ENCODE measurements at regions not wholly inside any gene's neighbourhood (a gene's known extent, or its start where the extent isn't known, plus 50 kb on each side); places are given as distances from the start of the nearest gene placed in this dataset.

DNA sequence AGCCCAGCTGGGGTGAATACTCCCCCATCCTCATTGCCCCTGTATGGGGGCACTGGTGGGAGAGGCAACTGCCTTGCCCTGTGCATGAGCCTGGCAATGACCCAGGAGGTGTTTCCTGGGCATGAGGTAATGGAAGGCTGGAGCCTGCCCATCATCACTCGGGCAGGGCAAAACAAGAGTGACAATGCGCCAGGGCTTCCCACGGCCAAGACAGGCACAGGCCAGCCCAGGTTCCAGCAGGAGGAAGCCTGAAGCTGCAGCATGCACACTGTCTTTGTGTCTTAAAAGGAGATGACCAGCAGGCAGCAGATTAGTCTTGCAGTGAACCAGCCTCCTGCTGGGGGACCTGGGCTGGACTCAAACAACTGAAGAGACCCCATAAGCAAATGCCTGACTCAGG, 92.2 kb upstream of the SMIM23 start:
- DNase-seq: no peak

GRCh38 chr5:171695804-171696203, 89.8 kb upstream of the SMIM23 start:
- no peak for DNase-seq

- DNase-seq: no peak
Observed at GRCh38 chr5:171697221-171698102, 88.2 kb upstream of the SMIM23 start.

DNA sequence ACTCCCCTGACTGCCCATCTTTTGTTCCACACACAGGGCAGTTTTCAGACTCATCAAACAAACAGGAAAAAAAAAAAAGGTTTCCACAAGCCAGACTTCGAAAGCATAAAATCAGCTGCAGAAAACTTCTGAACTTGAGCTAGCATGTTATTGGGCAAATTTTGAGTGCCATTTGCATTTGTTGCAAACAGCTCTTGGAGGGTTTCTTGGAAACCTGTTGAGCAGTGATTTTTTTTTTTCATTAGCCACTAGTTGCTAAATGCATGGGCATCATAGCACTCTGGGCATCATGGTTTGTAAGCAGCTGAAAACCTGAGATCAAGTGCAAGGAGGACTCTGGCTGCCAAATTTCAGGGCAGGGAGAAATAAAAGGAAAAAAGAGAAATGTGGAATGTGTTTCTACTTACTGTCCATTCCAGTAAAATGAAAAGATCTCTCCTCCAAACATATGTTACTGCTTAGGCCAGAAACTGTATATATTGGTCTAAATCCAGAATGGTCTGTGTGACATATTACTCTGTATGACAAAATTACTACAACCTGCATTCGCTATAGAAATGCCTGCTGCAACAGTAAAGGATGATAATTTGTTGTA, 85.2 kb upstream of the SMIM23 start:
- no peak for DNase-seq

DNA sequence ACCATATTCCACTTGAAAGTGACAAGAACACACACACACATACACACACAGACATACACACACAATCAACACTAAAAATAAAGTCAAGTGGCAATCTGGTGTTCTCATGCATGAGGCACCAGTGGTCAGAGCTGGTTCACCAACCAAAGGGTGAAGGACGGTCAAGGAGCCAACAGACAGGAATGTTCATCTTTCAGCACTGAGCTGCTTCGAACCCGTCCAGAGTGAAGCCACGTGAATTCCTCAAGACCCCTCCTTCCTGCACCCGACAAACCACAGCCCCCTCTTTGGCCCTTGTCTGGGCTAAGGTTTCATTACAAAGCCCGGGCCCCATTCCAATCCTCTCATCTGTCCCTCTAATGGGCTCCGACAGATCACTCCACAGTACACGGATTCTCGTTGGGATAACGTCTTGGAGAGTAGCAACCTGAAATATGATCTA, 84.5 kb upstream of the SMIM23 start:
- no peak for DNase-seq

GRCh38 chr5:171702135-171702770, 83.4 kb upstream of the SMIM23 start:
- no peak for DNase-seq

- no peak for DNase-seq
Observed at GRCh38 chr5:171703146-171703545, 82.5 kb upstream of the SMIM23 start.

DNA sequence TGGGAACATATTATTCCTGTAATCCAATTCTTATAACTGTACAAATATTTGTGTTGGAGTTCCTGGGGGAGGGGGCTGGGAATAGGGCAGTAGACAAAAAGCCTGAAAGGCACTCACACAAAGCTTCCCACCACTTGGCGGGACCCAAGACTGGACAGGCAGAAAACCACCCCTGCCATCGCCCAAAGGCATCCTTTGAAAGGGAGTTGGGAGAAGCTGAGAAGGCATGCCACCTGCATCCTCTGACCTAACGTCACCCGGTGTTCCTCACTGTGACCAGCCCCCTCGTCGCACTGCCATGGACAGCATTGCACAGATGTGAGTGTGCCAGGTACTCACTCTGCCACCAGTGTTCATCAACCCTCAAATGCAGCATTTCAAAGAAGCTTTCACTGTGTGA, 80.6 kb upstream of the SMIM23 start:
- DNase-seq: no peak

- no peak for DNase-seq
Observed at GRCh38 chr5:171705830-171706468, 79.7 kb upstream of the SMIM23 start.

DNA sequence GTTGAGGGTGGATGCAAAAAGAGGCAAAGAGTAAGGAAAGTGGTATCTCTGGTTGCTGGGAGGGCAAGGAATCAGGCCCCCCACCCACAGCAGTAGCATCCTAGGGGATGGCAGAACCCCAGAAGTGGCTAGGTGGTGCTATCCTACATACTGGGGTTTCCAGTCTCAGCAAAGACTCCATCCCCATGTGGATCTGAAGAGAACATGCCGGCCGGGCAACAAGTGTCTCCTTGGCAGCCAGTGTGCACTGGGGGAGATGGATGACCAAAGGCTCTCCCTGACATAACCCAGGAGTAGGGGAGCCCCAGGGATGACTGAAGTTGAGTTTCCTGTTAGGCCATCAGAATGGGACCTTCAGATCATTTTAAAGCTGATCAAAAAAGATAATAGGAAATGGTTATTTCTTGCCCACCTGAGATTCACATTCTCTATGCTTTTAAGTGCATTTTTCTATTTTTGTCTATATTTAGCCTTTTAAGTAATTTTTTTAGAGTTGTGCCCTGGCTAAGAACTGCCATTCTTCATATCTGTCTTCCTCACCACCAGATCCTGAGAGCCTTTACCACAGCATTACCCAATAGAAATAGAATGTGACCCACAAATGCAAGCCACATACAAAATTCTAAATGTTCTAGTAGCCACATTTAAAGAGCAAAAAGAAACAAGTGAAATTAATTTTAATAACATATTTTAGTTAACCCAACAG, 78.7 kb upstream of the SMIM23 start:
- DNase-seq: no peak

- no peak for DNase-seq
Observed at GRCh38 chr5:171707442-171707792, 78.2 kb upstream of the SMIM23 start.

DNA sequence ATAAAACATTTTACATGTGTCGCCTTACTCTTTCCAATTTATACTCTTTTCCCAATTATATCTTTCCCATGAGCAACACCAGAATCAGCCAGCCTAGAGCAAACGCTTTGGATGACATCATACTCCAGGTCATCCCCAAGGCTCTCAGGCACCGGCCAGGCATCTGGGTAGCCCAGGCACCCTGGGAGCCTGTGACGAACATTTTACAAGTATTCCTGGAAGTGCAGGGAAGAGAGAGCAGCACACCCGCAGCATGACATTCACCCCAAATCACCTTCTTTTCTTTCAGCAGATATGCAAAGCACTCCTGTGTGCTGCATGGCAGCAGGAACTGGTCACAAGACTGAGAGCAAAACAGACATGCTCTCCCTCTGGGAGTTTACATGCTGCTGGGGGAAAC, 75.7 kb upstream of the SMIM23 start:
- DNase-seq: no peak

DNA sequence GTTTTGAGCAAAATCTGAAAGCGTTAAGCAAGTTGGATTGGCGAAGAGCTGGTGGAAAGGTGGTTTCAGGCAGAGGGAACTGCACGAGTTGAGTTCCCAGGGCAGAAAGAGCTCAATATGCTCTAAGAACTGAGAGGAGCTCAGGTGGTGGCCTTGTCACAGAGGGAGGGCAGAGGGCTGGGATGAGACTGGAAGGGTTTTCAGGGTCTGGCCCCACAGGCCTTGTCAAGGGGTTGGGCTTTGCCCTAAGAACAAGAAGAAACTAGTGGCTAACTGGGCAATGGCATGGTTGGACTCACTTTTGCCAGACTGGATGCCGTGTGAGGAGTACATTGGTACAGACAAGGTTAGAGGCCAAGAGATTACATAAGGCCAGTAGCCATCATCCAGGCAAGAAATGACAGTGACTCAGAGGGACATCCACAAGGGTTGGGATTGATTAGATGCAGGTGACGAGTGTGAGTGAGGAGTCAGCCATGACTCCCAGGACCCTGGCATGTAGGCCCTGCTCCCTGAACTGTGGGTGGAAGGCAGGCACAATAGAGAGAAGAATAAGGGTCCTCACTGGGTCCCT, 75.1 kb upstream of the SMIM23 start:
- no peak for DNase-seq

DNA sequence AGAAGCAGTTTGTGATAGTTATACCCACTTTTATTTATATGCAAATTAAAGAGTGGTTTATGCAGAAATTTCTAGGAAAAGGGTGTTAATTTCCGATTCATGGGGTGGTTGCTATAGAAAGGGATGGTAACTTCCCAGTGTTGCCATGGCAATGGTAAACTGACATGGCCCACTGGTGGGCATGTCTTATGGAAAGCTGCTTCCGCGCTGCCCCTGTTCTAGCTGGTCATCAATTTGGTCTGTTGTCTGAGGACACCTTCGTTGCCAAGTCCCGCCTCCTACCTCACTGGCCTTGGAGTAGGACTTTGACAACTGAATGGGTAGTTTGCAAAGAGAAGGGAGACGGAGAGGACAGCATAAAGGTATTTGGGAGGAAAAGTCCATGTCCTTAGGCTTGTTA, 74.0 kb upstream of the SMIM23 start:
- no peak for DNase-seq

DNA sequence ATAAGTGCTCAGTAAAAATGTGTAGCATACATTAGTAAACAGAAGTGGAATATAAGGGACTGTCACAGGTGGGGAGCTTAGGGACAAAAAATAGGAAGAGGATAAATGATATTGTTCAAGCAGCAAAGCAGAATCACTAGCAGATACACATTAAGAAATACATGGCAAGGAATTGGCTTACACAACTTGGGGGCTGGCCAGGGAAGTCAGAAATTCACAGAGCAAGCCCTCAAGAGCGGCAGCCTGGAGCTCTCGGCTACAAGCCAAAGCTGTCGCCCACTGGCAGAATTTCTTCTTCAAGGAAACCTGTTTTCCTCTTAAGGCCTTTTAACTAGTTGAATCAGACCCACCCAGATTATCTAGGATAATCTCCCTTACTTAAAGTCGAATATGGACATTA, 73.0 kb upstream of the SMIM23 start:
- DNase-seq: no peak

DNA sequence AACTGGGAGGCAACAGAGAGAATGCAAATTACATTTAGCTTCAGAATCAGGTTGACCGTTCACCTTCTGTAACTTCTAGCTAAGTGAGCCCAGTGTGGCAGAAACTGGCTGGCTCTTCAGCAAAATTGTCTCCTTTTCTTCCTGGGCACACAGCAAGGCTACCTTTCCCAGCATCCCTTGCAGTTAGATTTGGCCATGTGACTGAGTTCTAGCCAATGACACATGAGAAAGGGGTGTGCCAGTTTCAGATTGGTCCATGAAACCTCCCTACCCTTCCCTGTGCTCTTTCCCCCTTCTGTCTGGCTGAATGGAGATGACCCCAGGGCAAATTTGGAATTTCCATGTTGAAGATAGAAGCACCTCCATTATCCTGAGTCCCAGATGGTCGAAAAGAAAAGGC, 72.5 kb upstream of the SMIM23 start:
- DNase-seq: no peak

DNA sequence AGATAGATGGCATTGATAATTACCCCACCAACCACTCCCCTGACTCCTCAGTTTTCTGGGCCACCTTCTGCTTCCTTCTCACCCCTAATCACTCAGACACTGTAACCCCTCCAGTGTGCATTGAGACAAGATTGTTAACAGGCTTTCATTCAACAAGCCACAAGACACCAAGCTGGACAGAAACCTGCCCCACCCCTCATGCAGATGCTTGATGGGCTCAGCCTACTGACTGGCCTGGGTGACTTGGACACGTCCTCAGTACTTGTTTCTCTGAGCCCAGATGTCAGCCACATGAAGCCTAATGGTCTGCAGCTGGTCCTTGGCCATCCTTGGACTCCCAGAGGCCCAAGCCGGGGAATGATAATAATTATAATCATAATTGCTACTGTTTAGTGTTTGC, 71.4 kb upstream of the SMIM23 start:
- DNase-seq: no peak

DNA sequence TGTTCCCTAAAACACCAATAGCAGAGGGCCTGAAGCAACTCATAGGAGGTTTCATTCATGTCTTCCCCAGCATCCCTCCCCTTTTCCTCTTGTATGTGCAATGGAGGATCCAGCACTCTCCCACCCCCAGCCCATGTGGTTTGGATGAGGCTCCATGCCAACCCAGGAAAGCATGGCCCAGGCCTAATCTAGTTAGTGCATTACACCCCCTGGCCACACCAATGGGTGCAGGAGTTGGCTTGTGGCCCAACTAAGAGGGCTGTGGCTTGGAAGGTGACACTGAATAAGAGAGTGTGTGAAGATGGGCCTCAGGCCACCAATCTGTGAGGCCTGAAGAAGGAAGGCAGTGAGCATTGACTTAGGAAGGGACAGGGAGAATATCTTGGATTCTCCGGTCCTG, 70.8 kb upstream of the SMIM23 start:
- DNase-seq: no peak

DNA sequence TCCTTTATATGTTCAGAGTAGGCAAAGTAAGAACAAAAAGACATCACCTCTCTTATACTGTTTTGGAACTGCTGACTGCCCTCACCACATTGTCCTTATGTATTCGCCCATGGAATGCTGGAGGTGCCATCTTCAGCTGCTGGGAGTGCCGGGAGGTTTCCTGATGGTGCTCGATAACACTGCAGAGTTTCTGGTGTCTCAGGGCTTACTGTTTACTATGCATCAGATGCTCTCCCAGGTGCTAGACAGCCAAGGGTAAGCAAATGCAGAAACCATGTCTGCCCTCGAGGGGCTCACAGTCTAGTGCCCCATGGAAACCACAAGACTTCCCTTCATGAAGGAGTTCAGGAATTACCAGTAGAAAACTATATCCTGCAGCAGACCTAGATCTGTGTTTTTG, 70.1 kb upstream of the SMIM23 start:
- DNase-seq: no peak

DNA sequence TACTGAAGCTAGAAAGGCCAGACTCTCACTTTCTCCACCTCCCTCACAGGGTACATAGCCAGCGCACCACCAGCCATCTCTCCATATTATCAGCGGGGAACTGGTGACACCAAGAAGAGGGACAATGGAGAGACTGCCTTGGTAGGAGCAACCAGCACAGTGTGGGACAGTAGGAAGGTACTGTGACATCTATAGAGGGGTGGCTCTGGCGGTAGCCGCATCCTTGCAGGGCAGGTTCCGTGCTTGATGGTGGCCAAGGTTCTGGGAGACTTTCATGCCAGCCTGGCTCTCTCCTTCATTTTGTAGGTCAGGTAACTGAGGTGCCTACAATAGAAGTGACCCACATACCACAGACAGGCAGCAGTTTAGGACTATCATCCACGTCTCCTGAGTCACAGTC, 65.5 kb upstream of the SMIM23 start:
- DNase-seq: no peak

GRCh38 chr5:171721464-171721863, 64.2 kb upstream of the SMIM23 start:
- no peak for DNase-seq

GRCh38 chr5:171724468-171725204, 61.0 kb upstream of the SMIM23 start:
- no peak for DNase-seq
